ENCODE measurements at regions not wholly inside any gene's neighbourhood (a gene's known extent, or its start where the extent isn't known, plus 50 kb on each side); places are given as distances from the start of the nearest gene placed in this dataset.

DNA sequence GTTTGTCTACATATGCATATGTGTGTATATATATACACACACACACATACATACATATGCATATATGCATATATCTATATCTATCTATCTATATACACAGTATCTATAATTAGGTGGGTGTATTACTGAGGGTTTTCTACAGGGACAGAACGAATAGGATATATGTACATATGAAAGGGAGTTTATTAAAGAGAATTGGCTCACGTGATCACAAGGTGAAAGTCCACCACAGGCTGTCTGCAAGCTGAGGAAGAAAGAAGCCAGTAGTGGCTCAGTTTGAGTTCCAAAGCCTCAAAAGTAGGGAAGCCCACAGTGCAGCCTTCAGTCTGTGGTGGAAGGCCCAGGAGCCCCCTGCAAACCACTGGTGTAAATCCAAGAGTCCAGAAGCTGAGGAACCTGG lies 756.0 kb upstream of the ACVR2A start:
- no peak for TF ChIP-seq TOX (CRISPR knock-in tag; IDR thresholded peaks at IDR 0.05; ENCODE audit: borderline replicate concordance)
- TF ChIP-seq ZC3H10 (CRISPR knock-in tag; IDR thresholded peaks at IDR 0.05) = no peak
- TF ChIP-seq ZNF70 (CRISPR knock-in tag; IDR thresholded peaks at IDR 0.05) = no peak
- no peak for TF ChIP-seq ZFP3 (CRISPR knock-in tag; IDR thresholded peaks at IDR 0.05)
- TF ChIP-seq ISL1 (CRISPR knock-in tag; IDR thresholded peaks at IDR 0.05) = no peak
- TF ChIP-seq, protein P1, sequence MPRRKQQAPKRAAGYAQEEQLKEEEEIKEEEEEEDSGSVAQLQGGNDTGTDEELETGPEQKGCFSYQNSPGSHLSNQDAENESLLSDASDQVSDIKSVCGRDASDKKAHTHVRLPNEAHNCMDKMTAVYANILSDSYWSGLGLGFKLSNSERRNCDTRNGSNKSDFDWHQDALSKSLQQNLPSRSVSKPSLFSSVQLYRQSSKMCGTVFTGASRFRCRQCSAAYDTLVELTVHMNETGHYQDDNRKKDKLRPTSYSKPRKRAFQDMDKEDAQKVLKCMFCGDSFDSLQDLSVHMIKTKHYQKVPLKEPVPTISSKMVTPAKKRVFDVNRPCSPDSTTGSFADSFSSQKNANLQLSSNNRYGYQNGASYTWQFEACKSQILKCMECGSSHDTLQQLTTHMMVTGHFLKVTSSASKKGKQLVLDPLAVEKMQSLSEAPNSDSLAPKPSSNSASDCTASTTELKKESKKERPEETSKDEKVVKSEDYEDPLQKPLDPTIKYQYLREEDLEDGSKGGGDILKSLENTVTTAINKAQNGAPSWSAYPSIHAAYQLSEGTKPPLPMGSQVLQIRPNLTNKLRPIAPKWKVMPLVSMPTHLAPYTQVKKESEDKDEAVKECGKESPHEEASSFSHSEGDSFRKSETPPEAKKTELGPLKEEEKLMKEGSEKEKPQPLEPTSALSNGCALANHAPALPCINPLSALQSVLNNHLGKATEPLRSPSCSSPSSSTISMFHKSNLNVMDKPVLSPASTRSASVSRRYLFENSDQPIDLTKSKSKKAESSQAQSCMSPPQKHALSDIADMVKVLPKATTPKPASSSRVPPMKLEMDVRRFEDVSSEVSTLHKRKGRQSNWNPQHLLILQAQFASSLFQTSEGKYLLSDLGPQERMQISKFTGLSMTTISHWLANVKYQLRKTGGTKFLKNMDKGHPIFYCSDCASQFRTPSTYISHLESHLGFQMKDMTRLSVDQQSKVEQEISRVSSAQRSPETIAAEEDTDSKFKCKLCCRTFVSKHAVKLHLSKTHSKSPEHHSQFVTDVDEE (CRISPR knock-in tag; IDR thresholded peaks at IDR 0.05) = no peak
- no peak for TF ChIP-seq ZNF565 (CRISPR knock-in tag; conservative IDR thresholded peaks at IDR 0.05; ENCODE audit: low read depth)
- TF ChIP-seq ARNTL (CRISPR knock-in tag; IDR thresholded peaks at IDR 0.05; ENCODE audit: borderline replicate concordance, low read depth) = no peak
- no peak for TF ChIP-seq BACH2 (CRISPR knock-in tag; IDR thresholded peaks at IDR 0.05; ENCODE audit: borderline replicate concordance)
- TF ChIP-seq GLIS3 (CRISPR knock-in tag; IDR thresholded peaks at IDR 0.05) = no peak
- TF ChIP-seq ZFP30 (CRISPR knock-in tag; IDR thresholded peaks at IDR 0.05) = no peak
- TF ChIP-seq SNAI2 (CRISPR knock-in tag; IDR thresholded peaks at IDR 0.05) = no peak
- no peak for TF ChIP-seq PPARA (CRISPR knock-in tag; IDR thresholded peaks at IDR 0.05; ENCODE audit: borderline replicate concordance)
- TF ChIP-seq, protein P2, sequence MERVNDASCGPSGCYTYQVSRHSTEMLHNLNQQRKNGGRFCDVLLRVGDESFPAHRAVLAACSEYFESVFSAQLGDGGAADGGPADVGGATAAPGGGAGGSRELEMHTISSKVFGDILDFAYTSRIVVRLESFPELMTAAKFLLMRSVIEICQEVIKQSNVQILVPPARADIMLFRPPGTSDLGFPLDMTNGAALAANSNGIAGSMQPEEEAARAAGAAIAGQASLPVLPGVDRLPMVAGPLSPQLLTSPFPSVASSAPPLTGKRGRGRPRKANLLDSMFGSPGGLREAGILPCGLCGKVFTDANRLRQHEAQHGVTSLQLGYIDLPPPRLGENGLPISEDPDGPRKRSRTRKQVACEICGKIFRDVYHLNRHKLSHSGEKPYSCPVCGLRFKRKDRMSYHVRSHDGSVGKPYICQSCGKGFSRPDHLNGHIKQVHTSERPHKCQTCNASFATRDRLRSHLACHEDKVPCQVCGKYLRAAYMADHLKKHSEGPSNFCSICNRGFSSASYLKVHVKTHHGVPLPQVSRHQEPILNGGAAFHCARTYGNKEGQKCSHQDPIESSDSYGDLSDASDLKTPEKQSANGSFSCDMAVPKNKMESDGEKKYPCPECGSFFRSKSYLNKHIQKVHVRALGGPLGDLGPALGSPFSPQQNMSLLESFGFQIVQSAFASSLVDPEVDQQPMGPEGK (CRISPR knock-in tag; IDR thresholded peaks at IDR 0.05; ENCODE audit: borderline replicate concordance) = no peak
- TF ChIP-seq RARB (CRISPR knock-in tag; IDR thresholded peaks at IDR 0.05) = no peak
- TF ChIP-seq, protein P3, sequence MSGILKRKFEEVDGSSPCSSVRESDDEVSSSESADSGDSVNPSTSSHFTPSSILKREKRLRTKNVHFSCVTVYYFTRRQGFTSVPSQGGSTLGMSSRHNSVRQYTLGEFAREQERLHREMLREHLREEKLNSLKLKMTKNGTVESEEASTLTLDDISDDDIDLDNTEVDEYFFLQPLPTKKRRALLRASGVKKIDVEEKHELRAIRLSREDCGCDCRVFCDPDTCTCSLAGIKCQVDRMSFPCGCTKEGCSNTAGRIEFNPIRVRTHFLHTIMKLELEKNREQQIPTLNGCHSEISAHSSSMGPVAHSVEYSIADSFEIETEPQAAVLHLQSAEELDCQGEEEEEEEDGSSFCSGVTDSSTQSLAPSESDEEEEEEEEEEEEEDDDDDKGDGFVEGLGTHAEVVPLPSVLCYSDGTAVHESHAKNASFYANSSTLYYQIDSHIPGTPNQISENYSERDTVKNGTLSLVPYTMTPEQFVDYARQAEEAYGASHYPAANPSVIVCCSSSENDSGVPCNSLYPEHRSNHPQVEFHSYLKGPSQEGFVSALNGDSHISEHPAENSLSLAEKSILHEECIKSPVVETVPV (CRISPR knock-in tag; IDR thresholded peaks at IDR 0.05) = no peak
- no peak for TF ChIP-seq ZNF8 (CRISPR knock-in tag; IDR thresholded peaks at IDR 0.05)
- no peak for TF ChIP-seq TCF4 (CRISPR knock-in tag; IDR thresholded peaks at IDR 0.05; ENCODE audit: borderline replicate concordance)
- TF ChIP-seq, protein P4, sequence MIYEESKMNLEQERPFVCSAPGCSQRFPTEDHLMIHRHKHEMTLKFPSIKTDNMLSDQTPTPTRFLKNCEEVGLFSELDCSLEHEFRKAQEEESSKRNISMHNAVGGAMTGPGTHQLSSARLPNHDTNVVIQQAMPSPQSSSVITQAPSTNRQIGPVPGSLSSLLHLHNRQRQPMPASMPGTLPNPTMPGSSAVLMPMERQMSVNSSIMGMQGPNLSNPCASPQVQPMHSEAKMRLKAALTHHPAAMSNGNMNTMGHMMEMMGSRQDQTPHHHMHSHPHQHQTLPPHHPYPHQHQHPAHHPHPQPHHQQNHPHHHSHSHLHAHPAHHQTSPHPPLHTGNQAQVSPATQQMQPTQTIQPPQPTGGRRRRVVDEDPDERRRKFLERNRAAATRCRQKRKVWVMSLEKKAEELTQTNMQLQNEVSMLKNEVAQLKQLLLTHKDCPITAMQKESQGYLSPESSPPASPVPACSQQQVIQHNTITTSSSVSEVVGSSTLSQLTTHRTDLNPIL (CRISPR knock-in tag; IDR thresholded peaks at IDR 0.05; ENCODE audit: low read depth) = no peak
- no peak for ATAC-seq

DNA sequence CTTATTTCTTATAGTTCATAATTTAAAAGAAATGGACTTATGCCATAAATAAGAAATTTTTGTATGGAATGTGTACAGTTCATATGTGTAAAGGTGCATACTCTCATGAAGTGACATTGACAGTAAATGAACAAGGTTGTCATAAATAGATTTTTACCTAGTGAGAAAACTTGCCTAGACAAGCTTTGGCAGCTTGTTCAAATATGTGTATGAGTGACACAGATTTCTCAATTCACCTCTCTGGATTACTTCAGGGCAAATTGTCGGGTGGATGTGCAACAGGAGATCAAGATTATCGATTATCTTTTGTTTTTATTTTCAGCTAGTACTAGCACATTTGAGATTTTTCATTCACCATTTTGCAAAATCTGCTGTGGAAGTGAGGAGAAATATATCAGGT lies 758.1 kb upstream of the ACVR2A start:
- ATAC-seq = no peak
- TF ChIP-seq, protein P2 (CRISPR knock-in tag; IDR thresholded peaks at IDR 0.05; ENCODE audit: borderline replicate concordance) = no peak
- TF ChIP-seq RARB (CRISPR knock-in tag; IDR thresholded peaks at IDR 0.05) (no peak), ZFP30 (CRISPR knock-in tag; IDR thresholded peaks at IDR 0.05) (no peak), TOX (CRISPR knock-in tag; IDR thresholded peaks at IDR 0.05; ENCODE audit: borderline replicate concordance) (no peak)
- TF ChIP-seq, protein P4 (CRISPR knock-in tag; IDR thresholded peaks at IDR 0.05; ENCODE audit: low read depth) = no peak

DNA sequence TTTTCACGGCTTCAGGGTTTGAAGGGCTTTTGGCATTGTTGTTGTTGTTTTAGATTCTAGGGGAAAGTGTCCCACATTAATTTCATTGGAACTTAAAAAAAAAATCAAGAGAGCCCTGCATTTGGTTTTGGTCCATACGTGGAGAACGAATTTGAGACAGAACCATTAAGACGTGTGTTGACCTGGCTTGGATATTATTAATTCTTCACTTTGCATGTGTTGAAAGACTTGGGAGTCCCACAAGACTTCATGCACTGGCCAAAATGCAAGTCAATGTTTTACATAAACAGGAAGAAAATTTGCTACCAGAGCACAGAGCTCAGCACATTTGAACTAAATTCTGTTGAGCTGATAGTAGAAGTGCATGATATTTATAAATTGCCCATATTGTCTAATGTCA lies 761.2 kb upstream of the ACVR2A start:
- ATAC-seq = no peak
- TF ChIP-seq SNAI2 (CRISPR knock-in tag; IDR thresholded peaks at IDR 0.05) = no peak
- no peak for TF ChIP-seq ZFP30 (CRISPR knock-in tag; IDR thresholded peaks at IDR 0.05)
- TF ChIP-seq GLIS3 (CRISPR knock-in tag; IDR thresholded peaks at IDR 0.05) = no peak
- TF ChIP-seq, protein P5, sequence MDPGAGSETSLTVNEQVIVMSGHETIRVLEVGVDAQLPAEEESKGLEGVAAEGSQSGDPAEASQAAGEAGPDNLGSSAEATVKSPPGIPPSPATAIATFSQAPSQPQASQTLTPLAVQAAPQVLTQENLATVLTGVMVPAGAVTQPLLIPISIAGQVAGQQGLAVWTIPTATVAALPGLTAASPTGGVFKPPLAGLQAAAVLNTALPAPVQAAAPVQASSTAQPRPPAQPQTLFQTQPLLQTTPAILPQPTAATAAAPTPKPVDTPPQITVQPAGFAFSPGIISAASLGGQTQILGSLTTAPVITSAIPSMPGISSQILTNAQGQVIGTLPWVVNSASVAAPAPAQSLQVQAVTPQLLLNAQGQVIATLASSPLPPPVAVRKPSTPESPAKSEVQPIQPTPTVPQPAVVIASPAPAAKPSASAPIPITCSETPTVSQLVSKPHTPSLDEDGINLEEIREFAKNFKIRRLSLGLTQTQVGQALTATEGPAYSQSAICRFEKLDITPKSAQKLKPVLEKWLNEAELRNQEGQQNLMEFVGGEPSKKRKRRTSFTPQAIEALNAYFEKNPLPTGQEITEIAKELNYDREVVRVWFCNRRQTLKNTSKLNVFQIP (CRISPR knock-in tag; IDR thresholded peaks at IDR 0.05; ENCODE audit: borderline replicate concordance, low read depth) = no peak
- TF ChIP-seq, protein P4 (CRISPR knock-in tag; IDR thresholded peaks at IDR 0.05; ENCODE audit: low read depth) = no peak
- TF ChIP-seq ISL1 (CRISPR knock-in tag; IDR thresholded peaks at IDR 0.05) = no peak
- no peak for TF ChIP-seq ZC3H10 (CRISPR knock-in tag; IDR thresholded peaks at IDR 0.05)
- TF ChIP-seq RARB (CRISPR knock-in tag; IDR thresholded peaks at IDR 0.05) = no peak
- TF ChIP-seq TCF4 (CRISPR knock-in tag; IDR thresholded peaks at IDR 0.05; ENCODE audit: borderline replicate concordance) = no peak
- TF ChIP-seq ZNF565 (CRISPR knock-in tag; conservative IDR thresholded peaks at IDR 0.05; ENCODE audit: low read depth) = no peak
